H1 (cell line): ENCODE measurements at regions not wholly inside any gene's neighbourhood (a gene's known extent, or its start where the extent isn't known, plus 50 kb on each side); places are given as distances from the start of the nearest gene placed in this dataset.
A peak's percentile ranks its signal among the peaks of the same experiment; 100 is the strongest.

Source experiments
- CTCF ChIA-PET: fragments of 300-600 bp; sonication (Branson Sonifier 250); formaldehyde crosslinking; loops from one replicate; lab custom pipeline; 2021; ENCODE audit not compliant: partially characterized antibody; lab: Charles Lee
- POLR2A ChIA-PET: fragments of 300-600 bp; sonication (Branson Sonifier 250); formaldehyde crosslinking; loops from one replicate; lab custom pipeline; 2021; ENCODE audit warnings: inconsistent platforms; ENCODE audit not compliant: partially characterized antibody; lab: Charles Lee
- DNase-seq, 2 experiments: peaks; one replicate each; pipeline versions ENCODE4 v3.0.0 to v3.0.0-alpha.2; 2010 to 2022; ENCODE audit warnings: low spot score in 2 of 2, low read depth in 1 of 2, mixed read lengths in 1 of 2
- FAIRE-seq: peaks from 2 replicates; lab custom pipeline; 2011; peaks lifted over from hg19 to GRCh38; lab: Jason Lieb, UNC
- H2AFZ ChIP-seq: 2 replicates; pipeline ENCODE4 v1.8.1; 2012; ENCODE audit warnings: low read length, inconsistent platforms
- H2AK5ac ChIP-seq: 2 replicates; pipeline ENCODE4 v1.6.1; 2013; ENCODE audit warnings: low read depth, low read length
- H2BK120ac ChIP-seq: replicated peaks from 2 replicates; pipeline ENCODE3; 2013; ENCODE audit warnings: low read depth, low read length, inconsistent platforms
- H2BK12ac ChIP-seq: 2 replicates; pipeline ENCODE4 v1.6.1; 2013; ENCODE audit warnings: low read depth, low read length
- H2BK15ac ChIP-seq: 2 replicates; pipeline ENCODE4 v1.6.1; 2013; ENCODE audit warnings: low read length
- H2BK20ac ChIP-seq: 2 replicates; pipeline ENCODE4 v1.6.1; 2013; ENCODE audit warnings: low read length
- H2BK5ac ChIP-seq: 2 replicates; pipeline ENCODE4 v1.6.1; 2013; ENCODE audit warnings: low read depth, low read length
- H3K14ac ChIP-seq: 2 replicates; pipeline ENCODE4 v1.6.1; 2013; ENCODE audit warnings: inconsistent platforms; ENCODE audit not compliant: insufficient read length
- H3K18ac ChIP-seq: 2 replicates; pipeline ENCODE4 v1.6.1; 2013; ENCODE audit warnings: low read length; ENCODE audit errors: extremely low read depth
- H3K23ac ChIP-seq: 2 replicates; pipeline ENCODE4 v1.6.1; 2013; ENCODE audit warnings: inconsistent platforms; ENCODE audit not compliant: insufficient read length
- H3K23me2 ChIP-seq: 2 replicates; pipeline ENCODE4 v1.6.1; 2013; ENCODE audit warnings: low read depth, low read length
- H3K27ac ChIP-seq: 2 replicates; pipeline ENCODE4 v1.6.1; 2011; ENCODE audit warnings: low read depth, low read length, inconsistent platforms
- H3K27me3 ChIP-seq, 4 experiments: replicated peaks in 1 of 4; 1 replicate in 1 of 4; 2 replicates in 3 of 4; pipeline versions ENCODE4 v1.6.1 to v1.8.1; 2011 to 2013; ENCODE audit warnings: low read length in 3 of 4, mild to moderate bottlenecking in 3 of 4, inconsistent platforms in 2 of 4, mixed read lengths in 2 of 4, moderate library complexity in 1 of 4; ENCODE audit not compliant: control insufficient read depth in 3 of 4, insufficient read depth in 3 of 4; ENCODE audit errors: extremely low read depth in 1 of 4
- H3K36me3 ChIP-seq, 4 experiments: 2 replicates each; pipeline versions ENCODE4 v1.6.1 to v1.8.1; 2011 to 2013; ENCODE audit warnings: mild to moderate bottlenecking in 4 of 4, low read length in 3 of 4, moderate library complexity in 2 of 4, control low read depth in 1 of 4, inconsistent platforms in 1 of 4; ENCODE audit not compliant: insufficient read depth in 4 of 4, control insufficient read depth in 2 of 4
- H3K4ac ChIP-seq: replicated peaks from 2 replicates; pipeline ENCODE3; 2013; ENCODE audit warnings: low read length, low read depth, mixed read lengths, inconsistent platforms; ENCODE audit not compliant: insufficient read length
- H3K4me1 ChIP-seq, 4 experiments: replicated peaks in 1 of 4; 1 replicate in 1 of 4; 2 replicates in 3 of 4; pipeline versions ENCODE4 v1.6.1 to v1.8.1; 2011 to 2013; ENCODE audit warnings: low read length in 3 of 4, inconsistent platforms in 2 of 4, mixed read lengths in 1 of 4; ENCODE audit not compliant: insufficient read depth in 4 of 4, control insufficient read depth in 3 of 4
- H3K4me2 ChIP-seq, 2 experiments: 2 replicates each; pipeline versions ENCODE4 v1.6.1 to v1.8.1; 2011 to 2013; ENCODE audit warnings: low read depth in 2 of 2, low read length in 2 of 2, control low read depth in 1 of 2, inconsistent platforms in 1 of 2, mild to moderate bottlenecking in 1 of 2; ENCODE audit not compliant: insufficient read depth in 1 of 2
- H3K4me3 ChIP-seq, 4 experiments: fragments of 200-600, 300-600 bp in 1 of 4; sonication (generic), shearing (Covaris generic), sonication (Bioruptor Twin) in 1 of 4; 2 replicates each; pipeline versions ENCODE4 v1.5.1 to v1.8.1; 2011 to 2016; ENCODE audit warnings: low read length in 4 of 4, low read depth in 3 of 4, control low read depth in 2 of 4, inconsistent platforms in 2 of 4, mild to moderate bottlenecking in 2 of 4, mixed read lengths in 1 of 4, moderate library complexity in 1 of 4; ENCODE audit not compliant: insufficient read depth in 2 of 4; ENCODE audit errors: extremely low read depth in 1 of 4
- H3K56ac ChIP-seq: replicated peaks from 2 replicates; pipeline ENCODE3; 2013; ENCODE audit warnings: low read depth, mild to moderate bottlenecking, mixed read lengths, low read length, inconsistent platforms; ENCODE audit not compliant: insufficient read length
- H3K79me1 ChIP-seq: 2 replicates; pipeline ENCODE4 v1.6.1; 2013; ENCODE audit warnings: low read depth, low read length, control low read depth
- H3K79me2 ChIP-seq, 2 experiments: 2 replicates each; pipeline versions ENCODE4 v1.6.1 to v1.8.1; 2012 to 2013; ENCODE audit warnings: low read length in 2 of 2, mild to moderate bottlenecking in 2 of 2, inconsistent platforms in 1 of 2; ENCODE audit not compliant: insufficient read depth in 2 of 2, control insufficient read depth in 1 of 2
- H3K9ac ChIP-seq, 4 experiments: replicated peaks in 1 of 4; 1 replicate in 1 of 4; 2 replicates in 3 of 4; pipeline versions ENCODE4 v1.6.1 to v1.8.1; 2011 to 2013; ENCODE audit warnings: low read depth in 3 of 4, low read length in 3 of 4, control low read depth in 2 of 4, mild to moderate bottlenecking in 2 of 4, moderate library complexity in 2 of 4, inconsistent platforms in 1 of 4; ENCODE audit errors: extremely low read depth in 1 of 4
- H3K9me3 ChIP-seq, 2 experiments: 2 replicates each; pipeline versions ENCODE4 v1.6.1 to v1.8.1; 2012 to 2013; ENCODE audit warnings: mild to moderate bottlenecking in 2 of 2, moderate library complexity in 2 of 2, control low read depth in 1 of 2, inconsistent platforms in 1 of 2, low read depth in 1 of 2, low read length in 1 of 2, mixed read lengths in 1 of 2; ENCODE audit not compliant: insufficient read depth in 2 of 2
- H4K20me1 ChIP-seq, 2 experiments: replicated peaks in 1 of 2; 2 replicates each; pipeline versions ENCODE3 to v1.8.1; 2011 to 2013; ENCODE audit warnings: inconsistent platforms in 2 of 2, low read length in 2 of 2, mild to moderate bottlenecking in 1 of 2; ENCODE audit not compliant: insufficient read depth in 2 of 2, control insufficient read depth in 1 of 2
- H4K5ac ChIP-seq: 2 replicates; pipeline ENCODE4 v1.6.1; 2013; ENCODE audit warnings: low read length, low read depth, mixed read lengths, inconsistent platforms; ENCODE audit not compliant: insufficient read length
- H4K8ac ChIP-seq: 2 replicates; pipeline ENCODE4 v1.8.0; 2013; ENCODE audit warnings: mild to moderate bottlenecking, moderate library complexity, low read length, inconsistent platforms; ENCODE audit not compliant: insufficient read depth; ENCODE audit errors: extremely low read depth
- H4K91ac ChIP-seq: replicated peaks from 2 replicates; pipeline ENCODE3; 2013; ENCODE audit warnings: low read length, mixed read lengths, inconsistent platforms; ENCODE audit not compliant: insufficient read length
- ASH2L ChIP-seq: fragments of 200-600, 300-600 bp; sonication (generic); IDR thresholded peaks from one replicate; pipeline ENCODE4 v1.7.1; 2017; ENCODE audit warnings: low read length
- CBX5 ChIP-seq: fragments of 300-800, 300-1000 bp; sonication (generic); IDR thresholded peaks from 2 replicates; pipeline ENCODE4 v1.7.1; 2016; ENCODE audit warnings: antibody characterized with exemption, low read length, low read depth
- CBX8 ChIP-seq: fragments of 300-800, 300-1000 bp; sonication (generic); IDR thresholded peaks from 2 replicates; pipeline ENCODE4 v1.7.1; 2016; ENCODE audit warnings: low read depth, low read length, borderline replicate concordance
- EP300 ChIP-seq, 2 experiments: IDR thresholded peaks; 1 replicate in 1 of 2; 2 replicates in 1 of 2; pipeline ENCODE4 v1.6.1; 2011 to 2012; ENCODE audit warnings: low read depth in 2 of 2, low read length in 2 of 2, mild to moderate bottlenecking in 2 of 2, borderline replicate concordance in 1 of 2, inconsistent platforms in 1 of 2, moderate library complexity in 1 of 2
- EZH2 ChIP-seq: fragments of 200-600 bp; sonication (generic); IDR thresholded peaks from 2 replicates; pipeline ENCODE4 v1.7.1; 2012; ENCODE audit warnings: low read depth, mild to moderate bottlenecking, moderate library complexity, low read length, inconsistent platforms; ENCODE audit not compliant: severe bottlenecking
- GTF2F1 ChIP-seq: IDR thresholded peaks from 2 replicates; pipeline ENCODE4 v1.6.1; 2012; ENCODE audit warnings: low read depth, low read length, improper control_type of control experiment, borderline replicate concordance
- KDM4A ChIP-seq: IDR thresholded peaks from one replicate; pipeline ENCODE4 v1.7.1; 2012; ENCODE audit warnings: low read depth, mild to moderate bottlenecking, moderate library complexity, low read length, inconsistent platforms; ENCODE audit not compliant: severe bottlenecking
- MAFK ChIP-seq: IDR thresholded peaks from 2 replicates; pipeline ENCODE4 v1.6.1; 2012; ENCODE audit warnings: low read depth, mild to moderate bottlenecking, improper control_type of control experiment, low read length
- MAX ChIP-seq: IDR thresholded peaks from 2 replicates; pipeline ENCODE4 v1.6.1; 2012; ENCODE audit warnings: inconsistent platforms
- NANOG ChIP-seq: IDR thresholded peaks from 2 replicates; pipeline ENCODE4 v1.6.1; 2011; ENCODE audit warnings: low read length, low read depth, mild to moderate bottlenecking, inconsistent platforms; ENCODE audit not compliant: insufficient read depth, poor library complexity, severe bottlenecking
- PHF8 ChIP-seq: fragments of 200-600 bp; sonication (generic); conservative IDR thresholded peaks from 2 replicates; pipeline ENCODE4 v1.7.1; 2012; ENCODE audit warnings: low read depth, mild to moderate bottlenecking, inconsistent platforms, low read length, moderate library complexity
- SIN3A ChIP-seq, 2 experiments: IDR thresholded peaks in 1 of 2; conservative IDR thresholded peaks in 1 of 2; 2 replicates each; pipeline ENCODE4 v1.6.1; 2011 to 2012; ENCODE audit warnings: low read length in 2 of 2, improper control_type of control experiment in 1 of 2, low read depth in 1 of 2, mild to moderate bottlenecking in 1 of 2
- SP1 ChIP-seq: IDR thresholded peaks from 2 replicates; pipeline ENCODE4 v1.6.1; 2011; ENCODE audit warnings: low read depth, low read length
- TCF12 ChIP-seq: IDR thresholded peaks from 2 replicates; pipeline ENCODE4 v1.6.1; 2011; ENCODE audit warnings: low read depth, mild to moderate bottlenecking, low read length
- WGBS, 2 experiments: shearing (Covaris generic) in 1 of 2; methylation state at CpG; one replicate each; pipeline versions ENCODE4 v1.1.6 to v1.1.7; 2013 to 2015; ENCODE audit warnings: low lambda C conversion rate in 2 of 2, mixed read lengths in 2 of 2, inconsistent platforms in 1 of 2, low coverage in 1 of 2, missing lambda C conversion rate in 1 of 2; ENCODE audit not compliant: insufficient replicate concordance in 2 of 2, insufficient coverage in 1 of 2, insufficient read length in 1 of 2; ENCODE audit errors: extremely low coverage in 1 of 2, missing lambda C conversion rate in 1 of 2; 5-methylcytosine and 5-hydroxymethylcytosine counted together

- no peaks in the 10 kb centered on the region for H3K79me1 ChIP-seq
- no peak overlapping the region for H3K4me3 ChIP-seq
- H3K23ac ChIP-seq: no peak overlapping the region
- H3K79me2 ChIP-seq: no peaks in the 10 kb centered on the region
- FAIRE-seq (no peak), DNase-seq (peak in 1 of 2 experiments; percentile 44)
- no peak overlapping the region for H4K91ac ChIP-seq
- ChIA-PET CTCF (interaction anchor here (0.9 kb wide), 1 partner anchor 112 kb away, joined by 3 read pairs; no protein-coding TSS in a partner anchor), POLR2A (no interaction called here)
- no peaks in the 10 kb centered on the region for H3K27me3 ChIP-seq
- no peak overlapping the region for H3K4me2 ChIP-seq
- H2BK12ac ChIP-seq: no peak overlapping the region
- peaks cover 2% of the 10 kb centered on the region; the same call in 1 of the 2 replicates for H3K23me2 ChIP-seq
- H3K36me3 ChIP-seq: no peaks in the 10 kb centered on the region
- no peak overlapping the region for H3K56ac ChIP-seq
- H3K9me3 ChIP-seq: no peaks in the 10 kb centered on the region
- H2AFZ ChIP-seq: peak overlapping the region; percentile 90; the same call in 1 of the 2 replicates
- H2BK20ac ChIP-seq: no peak overlapping the region
- H3K14ac ChIP-seq: no peak overlapping the region
- no peak overlapping the region for H4K8ac ChIP-seq
- 81% methylated on average over 3 of the region's 3 CpGs; no CpG with 5 or more reads in 1 of the 2 experiments for WGBS, 2 experiments
- no peak overlapping the region for H2AK5ac ChIP-seq
- H3K4ac ChIP-seq: no peak overlapping the region
- no peaks in the 10 kb centered on the region for H4K20me1 ChIP-seq
- H3K9ac ChIP-seq: no peak overlapping the region
- H2BK5ac ChIP-seq: no peak overlapping the region
- H3K4me1 ChIP-seq: peaks cover 0 to 3% (median 0%) of the 10 kb centered on the region in 4 experiments; a peak in 1 of 7 replicates
- no peak overlapping the region for H2BK120ac ChIP-seq
- no peak overlapping the region for H2BK15ac ChIP-seq
- H4K5ac ChIP-seq: no peak overlapping the region
- no peak overlapping the region for H3K27ac ChIP-seq
- no peak overlapping the region for H3K18ac ChIP-seq
- TF ChIP-seq EP300 (IDR thresholded peaks at IDR 0.05; ENCODE audit: borderline replicate concordance in 1 of 2, low read depth in 2 of 2, low read length in 2 of 2) (no peak), NANOG (no peak), PHF8 (no peak), SIN3A (conservative IDR thresholded peaks at IDR 0.05 in 1 of 2, IDR thresholded peaks at IDR 0.05 in 1 of 2; ENCODE audit: low read depth in 1 of 2, low read length in 2 of 2) (no peak), TCF12 (no peak), CBX5 (no peak), KDM4A (no peak), MAX (no peak), ASH2L (no peak), EZH2 (no peak), SP1 (no peak), MAFK (no peak), CBX8 (no peak), GTF2F1 (no peak)
Observed at GRCh38 chr2:23148342-23148741, 236.6 kb upstream of the KLHL29 start.
